ENCODE measurements at regions not wholly inside any gene's neighbourhood (a gene's known extent, or its start where the extent isn't known, plus 50 kb on each side); places are given as distances from the start of the nearest gene placed in this dataset.

DNA sequence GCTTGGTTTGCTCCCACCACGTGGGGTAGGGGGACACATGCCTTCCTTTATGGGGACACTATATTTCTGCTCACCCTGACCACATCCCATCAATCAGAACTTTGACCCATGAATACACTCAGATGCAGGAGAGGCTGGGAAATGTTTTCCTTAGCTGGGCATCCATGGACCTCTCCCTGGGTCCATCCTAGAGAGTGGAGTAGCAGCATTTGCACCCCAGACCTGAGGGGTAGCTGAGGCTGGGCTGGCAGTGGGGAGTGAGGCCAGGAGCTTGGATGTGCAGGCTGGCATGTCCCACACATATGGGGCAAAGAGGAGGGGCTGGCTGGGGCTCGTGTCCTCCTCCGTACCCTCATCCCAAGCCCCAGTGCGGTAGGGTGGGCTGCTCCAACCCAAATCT, 152.8 kb downstream of the TM9SF2 start:
- no peak for TF ChIP-seq BHLHE40 (IDR thresholded peaks at IDR 0.05; ENCODE audit: borderline replicate concordance)
- TF ChIP-seq, protein P1, sequence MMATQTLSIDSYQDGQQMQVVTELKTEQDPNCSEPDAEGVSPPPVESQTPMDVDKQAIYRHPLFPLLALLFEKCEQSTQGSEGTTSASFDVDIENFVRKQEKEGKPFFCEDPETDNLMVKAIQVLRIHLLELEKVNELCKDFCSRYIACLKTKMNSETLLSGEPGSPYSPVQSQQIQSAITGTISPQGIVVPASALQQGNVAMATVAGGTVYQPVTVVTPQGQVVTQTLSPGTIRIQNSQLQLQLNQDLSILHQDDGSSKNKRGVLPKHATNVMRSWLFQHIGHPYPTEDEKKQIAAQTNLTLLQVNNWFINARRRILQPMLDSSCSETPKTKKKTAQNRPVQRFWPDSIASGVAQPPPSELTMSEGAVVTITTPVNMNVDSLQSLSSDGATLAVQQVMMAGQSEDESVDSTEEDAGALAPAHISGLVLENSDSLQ (IDR thresholded peaks at IDR 0.05) = no peak
- TF ChIP-seq FOXK2 (IDR thresholded peaks at IDR 0.05) = no peak
- TF ChIP-seq SP1 (IDR thresholded peaks at IDR 0.05) = no peak
- no peak for TF ChIP-seq TARDBP (IDR thresholded peaks at IDR 0.05)
- TF ChIP-seq NFRKB (IDR thresholded peaks at IDR 0.05) = no peak
- no peak for TF ChIP-seq FOXM1 (IDR thresholded peaks at IDR 0.05; ENCODE audit: borderline replicate concordance)
- no peak for TF ChIP-seq FOXA1 (IDR thresholded peaks at IDR 0.05)
- TF ChIP-seq ELF4 (IDR thresholded peaks at IDR 0.05) = no peak

All from HEK293T (cell line).